Retinal pigment epithelial cell (primary cell): ENCODE measurements at regions not wholly inside any gene's neighbourhood (a gene's known extent, or its start where the extent isn't known, plus 50 kb on each side); places are given as distances from the start of the nearest gene placed in this dataset.

Experiments
- DNase-seq: peaks from one replicate; pipeline ENCODE4 v3.0.0-alpha.2; 2010; ENCODE audit warnings: low read depth
- H3K4me3 ChIP-seq: 2 replicates; pipeline ENCODE4 v1.5.1; 2011; ENCODE audit warnings: mild to moderate bottlenecking, low read length, control low read depth, moderate library complexity
- TF ChIP-seq, protein P1 (sequence below): conservative IDR thresholded peaks from 2 replicates; pipeline ENCODE4 v1.5.1; 2011; ENCODE audit warnings: low read depth, low read length, control low read depth, inconsistent platforms

DNA sequence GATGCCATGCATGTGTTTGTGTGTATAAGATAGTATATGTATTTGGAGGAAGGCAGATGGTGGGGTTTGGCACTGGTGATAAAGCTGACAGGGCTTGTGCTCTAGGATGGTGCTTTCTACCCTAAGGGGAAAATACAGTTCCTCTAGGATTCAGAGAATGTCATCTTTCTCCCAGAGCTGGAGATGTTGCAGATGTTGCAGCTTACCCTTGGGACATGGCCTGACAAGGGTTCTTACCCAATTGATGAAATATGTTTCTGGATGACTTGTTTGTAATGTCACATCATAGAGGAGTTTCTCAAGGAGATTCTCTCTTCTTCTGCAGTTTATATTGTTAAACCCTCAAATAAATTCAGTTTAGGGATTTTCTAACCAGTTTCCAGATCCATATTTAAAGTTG, 52.5 kb upstream of the PITX2 start:
- no peak overlapping the region for H3K4me3 ChIP-seq
- TF ChIP-seq, protein P1, sequence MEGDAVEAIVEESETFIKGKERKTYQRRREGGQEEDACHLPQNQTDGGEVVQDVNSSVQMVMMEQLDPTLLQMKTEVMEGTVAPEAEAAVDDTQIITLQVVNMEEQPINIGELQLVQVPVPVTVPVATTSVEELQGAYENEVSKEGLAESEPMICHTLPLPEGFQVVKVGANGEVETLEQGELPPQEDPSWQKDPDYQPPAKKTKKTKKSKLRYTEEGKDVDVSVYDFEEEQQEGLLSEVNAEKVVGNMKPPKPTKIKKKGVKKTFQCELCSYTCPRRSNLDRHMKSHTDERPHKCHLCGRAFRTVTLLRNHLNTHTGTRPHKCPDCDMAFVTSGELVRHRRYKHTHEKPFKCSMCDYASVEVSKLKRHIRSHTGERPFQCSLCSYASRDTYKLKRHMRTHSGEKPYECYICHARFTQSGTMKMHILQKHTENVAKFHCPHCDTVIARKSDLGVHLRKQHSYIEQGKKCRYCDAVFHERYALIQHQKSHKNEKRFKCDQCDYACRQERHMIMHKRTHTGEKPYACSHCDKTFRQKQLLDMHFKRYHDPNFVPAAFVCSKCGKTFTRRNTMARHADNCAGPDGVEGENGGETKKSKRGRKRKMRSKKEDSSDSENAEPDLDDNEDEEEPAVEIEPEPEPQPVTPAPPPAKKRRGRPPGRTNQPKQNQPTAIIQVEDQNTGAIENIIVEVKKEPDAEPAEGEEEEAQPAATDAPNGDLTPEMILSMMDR, result no peak
- DNase-seq, result no peak

- H3K4me3 ChIP-seq, result no peak overlapping the region
- TF ChIP-seq, protein P1, result no peak
- no peak for DNase-seq
Observed at GRCh38 chr4:110676241-110676640, 53.4 kb upstream of the PITX2 start.

DNA sequence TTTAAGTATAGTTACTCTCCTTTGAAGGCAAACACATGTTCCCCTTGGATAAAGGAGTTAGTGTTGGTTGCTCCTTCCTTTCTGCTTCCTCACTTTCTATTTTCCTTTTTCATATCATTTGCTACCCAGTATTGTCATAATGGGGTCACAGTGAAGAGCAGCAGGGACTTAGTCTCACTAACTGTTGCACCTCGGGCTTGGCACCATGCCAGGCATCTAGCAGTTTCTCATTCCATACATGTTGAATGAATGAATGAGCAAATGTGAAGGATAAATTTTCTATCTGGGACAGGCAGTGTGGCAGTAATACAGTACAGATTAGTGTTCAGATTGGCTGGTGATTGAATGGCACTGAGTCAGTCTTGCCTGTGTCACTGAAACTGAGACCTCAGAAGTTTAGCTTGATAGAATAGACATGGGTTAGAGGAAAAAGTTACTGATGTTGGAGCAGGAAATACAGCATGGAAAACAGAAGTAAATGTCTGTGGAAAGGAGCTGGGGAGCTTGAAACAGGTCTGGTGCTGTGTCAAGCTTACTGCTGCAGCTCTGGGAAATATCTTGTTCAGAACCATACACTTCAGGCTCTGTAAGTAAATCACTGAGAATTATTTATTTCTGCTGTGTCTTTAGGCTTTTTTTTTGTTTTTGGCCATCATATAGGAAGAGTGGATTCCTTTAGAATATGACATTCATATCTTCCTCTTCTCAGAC, 55.8 kb upstream of the PITX2 start:
- no peak overlapping the region for H3K4me3 ChIP-seq
- TF ChIP-seq, protein P1, result no peak
- no peak for DNase-seq

- DNase-seq, result no peak
- H3K4me3 ChIP-seq, result no peak overlapping the region
- TF ChIP-seq, protein P1, result no peak
Observed at GRCh38 chr4:110680265-110680664, 57.4 kb upstream of the PITX2 start.

- TF ChIP-seq, protein P1, result peak; percentile 11
- peak; percentile 75 for DNase-seq
- H3K4me3 ChIP-seq, result no peak overlapping the region
Observed at GRCh38 chr4:110681381-110681780, 58.5 kb upstream of the PITX2 start.

DNA sequence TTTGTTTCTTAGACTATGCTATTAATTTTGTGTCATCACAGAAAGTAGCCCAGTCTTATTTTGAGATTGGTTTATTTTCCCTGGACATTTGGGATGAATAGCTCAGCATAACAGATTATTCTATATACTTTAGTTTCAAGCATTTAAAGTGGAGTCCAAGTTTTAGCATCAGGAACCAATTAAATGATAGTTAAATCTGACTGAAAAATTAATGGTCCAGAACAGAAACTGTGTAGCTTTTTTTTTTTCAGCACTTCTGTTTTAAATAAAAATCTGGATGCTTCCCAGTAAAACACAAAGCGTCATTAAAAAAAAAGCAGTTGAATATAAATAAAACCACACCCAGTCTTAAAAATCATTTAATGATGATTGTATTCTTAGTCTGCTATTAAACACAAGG, 59.4 kb upstream of the PITX2 start:
- DNase-seq, result no peak
- no peak overlapping the region for H3K4me3 ChIP-seq
- TF ChIP-seq, protein P1, result no peak

GRCh38 chr4:110683601-110684000, 60.7 kb upstream of the PITX2 start:
- TF ChIP-seq, protein P1, result no peak
- H3K4me3 ChIP-seq, result no peak overlapping the region
- no peak for DNase-seq
